ENCODE measurements at regions not wholly inside any gene's neighbourhood (a gene's known extent, or its start where the extent isn't known, plus 50 kb on each side); places are given as distances from the start of the nearest gene placed in this dataset.

DNA sequence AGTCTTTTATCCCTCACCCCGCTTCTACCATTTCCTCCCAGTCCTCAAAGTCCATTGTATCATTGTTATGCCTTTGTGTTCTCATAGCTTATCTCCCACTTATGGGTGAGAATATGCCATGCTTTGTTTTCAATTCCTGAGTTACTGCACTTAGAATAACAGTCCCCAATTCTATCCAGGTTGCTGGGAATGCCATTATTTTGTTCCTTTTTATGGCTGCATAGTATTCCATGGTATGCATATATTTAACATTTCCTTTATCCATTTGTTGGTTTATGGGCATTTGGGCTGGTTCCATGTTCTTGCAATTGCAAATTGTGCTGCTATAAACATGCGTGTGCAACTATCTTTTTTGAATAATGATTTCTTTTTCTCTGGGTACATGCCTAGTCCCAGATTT, 114.9 kb downstream of the VPREB1 start:
- Histone ChIP-seq H3K36me3 (no peaks in the 10 kb centered on the region), H3K4me1 (peaks cover 3% of the 10 kb centered on the region), H3K4me3 (no peak overlapping the region), H3K9me3 (no peaks in the 10 kb centered on the region), H3K27ac (no peak overlapping the region), H3K27me3 (ENCODE audit: low read depth) (peaks cover 4% of the 10 kb centered on the region)
- DNase-seq = no peak
- intact Hi-C loops (cut with DNase I) = no loop called here
- no peak for ATAC-seq
- TF ChIP-seq, protein P1, sequence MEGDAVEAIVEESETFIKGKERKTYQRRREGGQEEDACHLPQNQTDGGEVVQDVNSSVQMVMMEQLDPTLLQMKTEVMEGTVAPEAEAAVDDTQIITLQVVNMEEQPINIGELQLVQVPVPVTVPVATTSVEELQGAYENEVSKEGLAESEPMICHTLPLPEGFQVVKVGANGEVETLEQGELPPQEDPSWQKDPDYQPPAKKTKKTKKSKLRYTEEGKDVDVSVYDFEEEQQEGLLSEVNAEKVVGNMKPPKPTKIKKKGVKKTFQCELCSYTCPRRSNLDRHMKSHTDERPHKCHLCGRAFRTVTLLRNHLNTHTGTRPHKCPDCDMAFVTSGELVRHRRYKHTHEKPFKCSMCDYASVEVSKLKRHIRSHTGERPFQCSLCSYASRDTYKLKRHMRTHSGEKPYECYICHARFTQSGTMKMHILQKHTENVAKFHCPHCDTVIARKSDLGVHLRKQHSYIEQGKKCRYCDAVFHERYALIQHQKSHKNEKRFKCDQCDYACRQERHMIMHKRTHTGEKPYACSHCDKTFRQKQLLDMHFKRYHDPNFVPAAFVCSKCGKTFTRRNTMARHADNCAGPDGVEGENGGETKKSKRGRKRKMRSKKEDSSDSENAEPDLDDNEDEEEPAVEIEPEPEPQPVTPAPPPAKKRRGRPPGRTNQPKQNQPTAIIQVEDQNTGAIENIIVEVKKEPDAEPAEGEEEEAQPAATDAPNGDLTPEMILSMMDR (IDR thresholded peaks at IDR 0.05) = no peak

- DNase-seq (no peak), ATAC-seq (no peak)
- intact Hi-C loops (cut with DNase I) = no loop called here
- no peak overlapping the region for H3K4me3 ChIP-seq
- H3K27ac ChIP-seq = no peak overlapping the region
- H3K27me3 ChIP-seq (ENCODE audit: low read depth) = peaks cover 4% of the 10 kb centered on the region
- TF ChIP-seq, protein P1 (IDR thresholded peaks at IDR 0.05) = no peak
- H3K36me3 ChIP-seq = no peaks in the 10 kb centered on the region
- H3K9me3 ChIP-seq = no peaks in the 10 kb centered on the region
- H3K4me1 ChIP-seq = peaks cover 3% of the 10 kb centered on the region
Measured at GRCh38 chr22:22360014-22360413, 115.4 kb downstream of the VPREB1 start.

GRCh38 chr22:22362311-22362710, 117.7 kb downstream of the VPREB1 start:
- no peak overlapping the region for H3K27ac ChIP-seq
- DNase-seq (no peak), ATAC-seq (no peak)
- intact Hi-C loops (cut with DNase I) = no loop called here
- no peaks in the 10 kb centered on the region for H3K27me3 ChIP-seq (ENCODE audit: low read depth)
- no peaks in the 10 kb centered on the region for H3K36me3 ChIP-seq
- no peaks in the 10 kb centered on the region for H3K4me1 ChIP-seq
- TF ChIP-seq, protein P1 (IDR thresholded peaks at IDR 0.05) = no peak
- no peaks in the 10 kb centered on the region for H3K9me3 ChIP-seq
- no peak overlapping the region for H3K4me3 ChIP-seq

GRCh38 chr22:22362936-22363335, 118.3 kb downstream of the VPREB1 start:
- intact Hi-C loops (cut with DNase I) = no loop called here
- Histone ChIP-seq H3K9me3 (no peaks in the 10 kb centered on the region), H3K27ac (no peak overlapping the region), H3K27me3 (ENCODE audit: low read depth) (no peaks in the 10 kb centered on the region), H3K4me3 (no peak overlapping the region), H3K4me1 (no peaks in the 10 kb centered on the region), H3K36me3 (no peaks in the 10 kb centered on the region)
- ATAC-seq (no peak), DNase-seq (no peak)
- TF ChIP-seq, protein P1 (IDR thresholded peaks at IDR 0.05) = no peak

GRCh38 chr22:22364207-22364606, 119.6 kb downstream of the VPREB1 start:
- TF ChIP-seq, protein P1 (IDR thresholded peaks at IDR 0.05) = no peak
- H3K4me3 ChIP-seq = no peak overlapping the region
- H3K9me3 ChIP-seq = no peaks in the 10 kb centered on the region
- H3K36me3 ChIP-seq = no peaks in the 10 kb centered on the region
- intact Hi-C loops (cut with DNase I) = no loop called here
- DNase-seq = no peak
- H3K4me1 ChIP-seq = no peaks in the 10 kb centered on the region
- no peak for ATAC-seq
- no peaks in the 10 kb centered on the region for H3K27me3 ChIP-seq (ENCODE audit: low read depth)
- no peak overlapping the region for H3K27ac ChIP-seq

DNA sequence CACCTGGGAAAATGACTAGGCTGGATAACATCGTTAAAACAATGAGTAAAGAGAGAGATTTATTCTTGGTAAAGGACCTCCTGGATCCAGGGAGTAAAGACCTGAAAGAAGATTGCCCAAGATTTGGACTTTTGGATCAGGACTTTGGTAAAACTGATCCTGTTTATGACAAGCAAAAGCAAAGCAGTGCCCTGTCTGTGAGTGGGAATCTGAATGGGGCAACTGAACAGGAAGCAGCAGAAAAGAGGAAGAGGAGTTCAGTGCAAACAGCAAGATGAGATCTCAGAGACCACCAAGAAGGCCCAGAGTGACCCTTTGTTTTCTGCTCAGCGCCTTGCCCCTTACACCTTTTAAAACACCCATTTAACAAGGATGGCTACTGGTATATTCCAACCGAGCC, 122.0 kb downstream of the VPREB1 start:
- no peak overlapping the region for H3K4me3 ChIP-seq
- no peaks in the 10 kb centered on the region for H3K36me3 ChIP-seq
- H3K27ac ChIP-seq = no peak overlapping the region
- H3K9me3 ChIP-seq = no peaks in the 10 kb centered on the region
- H3K27me3 ChIP-seq (ENCODE audit: low read depth) = no peaks in the 10 kb centered on the region
- intact Hi-C loops (cut with DNase I) = no loop called here
- TF ChIP-seq, protein P1 (IDR thresholded peaks at IDR 0.05) = no peak
- ATAC-seq (no peak), DNase-seq (no peak)
- H3K4me1 ChIP-seq = no peaks in the 10 kb centered on the region

Data from lower lobe of right lung (tissue), 2 donors.